ENCODE measurements at regions not wholly inside any gene's neighbourhood (a gene's known extent, or its start where the extent isn't known, plus 50 kb on each side); places are given as distances from the start of the nearest gene placed in this dataset.

GRCh38 chr3:22039161-22039560, 288.2 kb upstream of the ZNF385D start:
- Histone ChIP-seq H3K9me2 (no peaks in the 10 kb centered on the region), H3K4me1 (ENCODE audit: control insufficient read depth in 1 of 2, insufficient read depth in 2 of 2, low read depth in 1 of 2, low read length in 1 of 2) (no peaks in the 10 kb centered on the region), H3K9ac (no peak overlapping the region), H3K4me2 (no peak overlapping the region), H3F3A (replicated peaks; ENCODE audit: insufficient read depth) (no peaks in the 10 kb centered on the region), H3K4me3 (ENCODE audit: low read depth in 2 of 2, low read length in 1 of 2) (no peak overlapping the region), H3K9me3 (no peaks in the 10 kb centered on the region), H2AFZ (ENCODE audit: low read depth) (no peak overlapping the region), H3K79me2 (ENCODE audit: insufficient read depth) (no peaks in the 10 kb centered on the region), H3K27me3 (ENCODE audit: insufficient read depth) (no peaks in the 10 kb centered on the region), H3K27ac (ENCODE audit: low read depth in 2 of 2, low read length in 1 of 2) (no peak overlapping the region), H3K36me3 (replicated peaks in 1 of 2; ENCODE audit: control insufficient read depth in 1 of 2, insufficient read depth in 2 of 2, low read length in 1 of 2) (no peaks in the 10 kb centered on the region), H4K20me1 (ENCODE audit: insufficient read depth) (no peaks in the 10 kb centered on the region)
- no peak for DNase-seq
- CTCF ChIA-PET, result no interaction called here
- POLR2A ChIA-PET, result no interaction called here
- TF ChIP-seq GATA2 (CRISPR knock-in tag; IDR thresholded peaks at IDR 0.05) (no peak), CHD2 (IDR thresholded peaks at IDR 0.05; ENCODE audit: low read length, partially characterized antibody) (no peak), USF1 (IDR thresholded peaks at IDR 0.05; ENCODE audit: borderline replicate concordance, low read depth) (no peak), MXI1 (IDR thresholded peaks at IDR 0.05; ENCODE audit: low read depth, low read length) (no peak), ZBTB33 (IDR thresholded peaks at IDR 0.05; ENCODE audit: borderline replicate concordance, low read depth) (no peak), RXRA (IDR thresholded peaks at IDR 0.05; ENCODE audit: borderline replicate concordance, low read depth) (no peak), SMC3 (IDR thresholded peaks at IDR 0.05; ENCODE audit: low read depth, low read length) (no peak), ELF1 (IDR thresholded peaks at IDR 0.05) (no peak), YY1 (IDR thresholded peaks at IDR 0.05; ENCODE audit: low read depth) (no peak)

DNA sequence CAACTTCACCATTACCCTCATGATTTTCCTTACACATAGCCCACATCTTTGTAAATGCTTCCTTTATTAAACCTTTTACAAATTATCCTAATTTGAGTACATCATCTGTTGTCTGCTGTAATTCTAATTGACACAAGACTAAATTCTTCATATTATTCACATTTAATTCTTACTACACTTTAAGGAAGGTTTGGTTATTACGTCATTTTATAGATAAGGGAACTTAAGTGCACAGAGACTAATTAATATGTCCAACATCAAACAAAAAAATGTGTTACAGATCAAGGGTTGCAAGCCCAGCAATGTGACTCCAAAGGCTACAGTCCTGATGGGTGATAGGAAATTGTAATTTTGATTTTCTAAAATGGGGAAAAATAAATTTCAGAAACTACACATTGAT, 289.1 kb upstream of the ZNF385D start:
- H3K4me1 ChIP-seq (ENCODE audit: control insufficient read depth in 1 of 2, insufficient read depth in 2 of 2, low read depth in 1 of 2, low read length in 1 of 2), result no peaks in the 10 kb centered on the region
- no peaks in the 10 kb centered on the region for H3K9me3 ChIP-seq
- H3K79me2 ChIP-seq (ENCODE audit: insufficient read depth), result no peaks in the 10 kb centered on the region
- no peaks in the 10 kb centered on the region for H3K36me3 ChIP-seq (replicated peaks in 1 of 2; ENCODE audit: control insufficient read depth in 1 of 2, insufficient read depth in 2 of 2, low read length in 1 of 2)
- no peak overlapping the region for H3K4me3 ChIP-seq (ENCODE audit: low read depth in 2 of 2, low read length in 1 of 2)
- no peak for DNase-seq
- no peak overlapping the region for H3K27ac ChIP-seq (ENCODE audit: low read depth in 2 of 2, low read length in 1 of 2)
- 23% methylated on average over 1 of the region's 1 CpG for WGBS (ENCODE audit: low lambda C conversion rate)
- ChIA-PET POLR2A (no interaction called here), CTCF (no interaction called here)
- H3K4me2 ChIP-seq, result no peak overlapping the region
- no peaks in the 10 kb centered on the region for H3F3A ChIP-seq (replicated peaks; ENCODE audit: insufficient read depth)
- no peaks in the 10 kb centered on the region for H3K9me2 ChIP-seq
- H3K9ac ChIP-seq, result no peak overlapping the region
- H3K27me3 ChIP-seq (ENCODE audit: insufficient read depth), result no peaks in the 10 kb centered on the region
- TF ChIP-seq TAF1 (IDR thresholded peaks at IDR 0.05; ENCODE audit: borderline replicate concordance, low read depth, low read length), result no peak
- TF ChIP-seq MXI1 (IDR thresholded peaks at IDR 0.05; ENCODE audit: low read depth, low read length), result no peak
- H4K20me1 ChIP-seq (ENCODE audit: insufficient read depth), result no peaks in the 10 kb centered on the region
- H2AFZ ChIP-seq (ENCODE audit: low read depth), result no peak overlapping the region

- no peaks in the 10 kb centered on the region for H3K27me3 ChIP-seq (ENCODE audit: insufficient read depth)
- H3K4me2 ChIP-seq, result no peak overlapping the region
- H4K20me1 ChIP-seq (ENCODE audit: insufficient read depth), result no peaks in the 10 kb centered on the region
- CTCF ChIA-PET, result no interaction called here
- H2AFZ ChIP-seq (ENCODE audit: low read depth), result no peak overlapping the region
- no peaks in the 10 kb centered on the region for H3K36me3 ChIP-seq (replicated peaks in 1 of 2; ENCODE audit: control insufficient read depth in 1 of 2, insufficient read depth in 2 of 2, low read length in 1 of 2)
- no peaks in the 10 kb centered on the region for H3F3A ChIP-seq (replicated peaks; ENCODE audit: insufficient read depth)
- no peak for DNase-seq
- no peak overlapping the region for H3K9ac ChIP-seq
- H3K9me3 ChIP-seq, result no peaks in the 10 kb centered on the region
- 37% methylated on average over 1 of the region's 1 CpG for WGBS (ENCODE audit: low lambda C conversion rate)
- H3K27ac ChIP-seq (ENCODE audit: low read depth in 2 of 2, low read length in 1 of 2), result no peak overlapping the region
- no peaks in the 10 kb centered on the region for H3K4me1 ChIP-seq (ENCODE audit: control insufficient read depth in 1 of 2, insufficient read depth in 2 of 2, low read depth in 1 of 2, low read length in 1 of 2)
- H3K79me2 ChIP-seq (ENCODE audit: insufficient read depth), result no peaks in the 10 kb centered on the region
- POLR2A ChIA-PET, result no interaction called here
- no peaks in the 10 kb centered on the region for H3K9me2 ChIP-seq
- no peak overlapping the region for H3K4me3 ChIP-seq (ENCODE audit: low read depth in 2 of 2, low read length in 1 of 2)
- TF ChIP-seq SMC3 (IDR thresholded peaks at IDR 0.05; ENCODE audit: low read depth, low read length) (no peak), TCF12 (IDR thresholded peaks at IDR 0.05) (no peak), FOSL2 (IDR thresholded peaks at IDR 0.05; ENCODE audit: borderline replicate concordance, low read depth) (no peak), GABPA (IDR thresholded peaks at IDR 0.05; ENCODE audit: low read depth) (no peak), NRF1 (IDR thresholded peaks at IDR 0.05; ENCODE audit: low read depth, low read length) (no peak), JUND (IDR thresholded peaks at IDR 0.05) (no peak), ZBTB33 (IDR thresholded peaks at IDR 0.05; ENCODE audit: borderline replicate concordance, low read depth) (no peak), USF1 (IDR thresholded peaks at IDR 0.05; ENCODE audit: borderline replicate concordance, low read depth) (no peak), MEF2A (IDR thresholded peaks at IDR 0.05; ENCODE audit: borderline replicate concordance, low read depth) (no peak), GATA2 (CRISPR knock-in tag; IDR thresholded peaks at IDR 0.05) (no peak), EP300 (IDR thresholded peaks at IDR 0.05; ENCODE audit: borderline replicate concordance in 1 of 2, low read depth in 1 of 2, low read length in 1 of 2) (no peak)
- TF ChIP-seq, protein P1, sequence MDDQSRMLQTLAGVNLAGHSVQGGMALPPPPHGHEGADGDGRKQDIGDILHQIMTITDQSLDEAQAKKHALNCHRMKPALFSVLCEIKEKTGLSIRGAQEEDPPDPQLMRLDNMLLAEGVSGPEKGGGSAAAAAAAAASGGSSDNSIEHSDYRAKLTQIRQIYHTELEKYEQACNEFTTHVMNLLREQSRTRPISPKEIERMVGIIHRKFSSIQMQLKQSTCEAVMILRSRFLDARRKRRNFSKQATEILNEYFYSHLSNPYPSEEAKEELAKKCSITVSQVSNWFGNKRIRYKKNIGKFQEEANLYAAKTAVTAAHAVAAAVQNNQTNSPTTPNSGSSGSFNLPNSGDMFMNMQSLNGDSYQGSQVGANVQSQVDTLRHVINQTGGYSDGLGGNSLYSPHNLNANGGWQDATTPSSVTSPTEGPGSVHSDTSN (IDR thresholded peaks at IDR 0.05), result no peak
Observed at GRCh38 chr3:22045882-22046281, 294.9 kb upstream of the ZNF385D start.

All from SK-N-SH (cell line).